Activated CD4-positive, CD25-positive, alpha-beta regulatory T cell treated with anti-CD3 and anti-CD28 coated beads, Interleukin-2, amount 50 U/mL, for 24 hours (primary cell): ENCODE measurements at regions not wholly inside any gene's neighbourhood (a gene's known extent, or its start where the extent isn't known, plus 50 kb on each side); places are given as distances from the start of the nearest gene placed in this dataset.
"Not testable (repeated sequence)": the region's sequence is repeated elsewhere in the genome, so short reads cannot be mapped to it uniquely, and the experiment has no call there.

Experiments
- ATAC-seq, 2 donors: fragments of 150-1000 bp; cut with Tn5 transposase; one replicate each; pipeline ENCODE4 v1.10.0; 2021; ENCODE audit warnings: mild to moderate bottlenecking in 1 of 2, moderate library complexity in 1 of 2

DNA sequence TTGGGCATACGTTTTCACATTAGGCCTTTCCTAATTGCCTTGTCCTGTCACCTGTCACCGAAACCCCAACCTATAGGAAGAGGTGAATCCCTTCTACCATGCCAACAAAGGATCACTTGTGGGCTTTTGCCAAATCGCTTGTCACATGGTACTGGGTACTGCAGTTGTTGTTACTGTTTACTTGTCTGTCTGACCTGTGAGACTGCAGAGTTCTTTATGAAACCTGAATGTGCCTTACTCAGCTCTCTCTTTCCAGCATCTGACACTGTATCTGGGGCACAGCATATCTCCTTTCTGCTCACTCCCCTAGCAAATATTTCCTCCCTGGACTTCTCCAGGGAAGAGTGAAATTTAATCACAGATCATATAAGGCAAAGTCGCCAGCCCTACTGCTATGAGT, 1272.4 kb downstream of the CDH8 start:
- ATAC-seq, result no peak

DNA sequence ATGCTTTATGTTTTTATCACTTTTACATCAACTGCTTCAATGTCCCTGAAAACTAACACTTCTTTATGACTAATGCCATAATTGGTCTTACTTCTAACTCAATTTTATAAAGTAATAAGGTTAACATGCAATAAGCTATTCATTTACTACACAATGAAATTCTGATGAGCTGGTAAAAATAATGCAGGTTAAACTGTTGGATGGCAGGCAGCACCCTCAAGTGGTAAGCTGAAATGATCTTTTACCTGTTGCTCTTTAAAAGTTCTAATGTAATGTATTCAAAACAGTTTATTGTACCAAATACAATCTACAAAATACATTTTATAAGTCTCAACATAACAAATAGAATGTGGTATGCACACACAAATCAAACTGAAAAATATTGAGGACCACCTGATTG, 1280.3 kb downstream of the CDH8 start:
- ATAC-seq, result no peak

DNA sequence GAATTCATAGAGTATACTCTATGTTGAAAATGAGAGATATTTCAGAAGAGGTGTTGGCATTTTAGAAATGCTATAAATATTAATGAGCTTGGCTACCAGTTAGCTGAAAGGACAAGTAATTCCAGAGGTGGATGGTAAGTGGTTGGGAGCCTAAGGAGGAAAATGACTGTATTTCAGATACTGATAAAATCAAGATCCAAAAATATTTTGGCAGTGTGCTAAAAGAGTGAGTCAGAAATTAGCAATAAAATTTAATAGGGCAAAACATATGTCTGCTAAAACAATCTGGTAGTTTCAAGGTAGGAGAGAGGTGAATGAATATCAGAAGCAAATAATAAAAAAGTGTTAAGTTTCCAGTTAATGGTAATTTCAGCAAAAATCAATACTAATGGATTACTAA, 1287.9 kb downstream of the CDH8 start:
- no peak for ATAC-seq

DNA sequence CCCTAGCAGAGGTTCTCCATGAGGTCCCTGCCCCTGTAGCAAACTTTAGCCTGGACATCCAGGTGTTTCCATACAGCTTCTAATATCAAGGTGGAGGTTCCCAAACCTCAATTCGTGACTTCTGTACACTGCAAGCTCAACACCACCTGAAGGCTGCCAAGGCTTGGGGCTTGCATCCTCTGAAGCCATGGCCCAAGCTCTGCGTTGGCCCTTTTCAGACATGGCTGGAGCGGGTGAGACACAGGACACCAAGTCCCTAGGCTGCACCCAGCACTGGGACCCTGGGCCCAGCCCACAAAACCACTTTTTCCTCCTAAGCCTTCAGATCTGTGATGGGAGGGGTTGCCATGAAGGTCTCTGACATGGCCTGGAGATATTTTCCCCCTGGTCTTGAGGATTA, 1292.0 kb downstream of the CDH8 start:
- no peak for ATAC-seq

DNA sequence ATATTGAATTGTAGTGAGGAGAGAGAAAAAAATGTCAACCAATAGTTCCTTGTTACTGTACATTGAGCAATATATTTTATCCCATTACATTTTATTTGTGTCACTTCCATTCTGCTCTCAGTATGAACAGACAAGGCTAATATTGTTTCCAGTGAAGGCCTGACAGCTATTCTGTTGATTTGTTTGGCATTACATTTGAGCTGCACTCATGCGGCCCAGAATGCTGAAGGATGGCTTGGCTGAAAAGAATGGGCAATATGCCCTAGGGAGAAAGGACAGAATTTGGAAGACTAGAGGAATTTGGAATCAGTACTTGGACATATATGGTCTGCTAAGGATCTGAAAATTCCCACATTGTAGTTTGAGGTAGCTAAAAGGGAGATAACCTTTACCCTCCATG, 1294.4 kb downstream of the CDH8 start:
- ATAC-seq, result no peak

DNA sequence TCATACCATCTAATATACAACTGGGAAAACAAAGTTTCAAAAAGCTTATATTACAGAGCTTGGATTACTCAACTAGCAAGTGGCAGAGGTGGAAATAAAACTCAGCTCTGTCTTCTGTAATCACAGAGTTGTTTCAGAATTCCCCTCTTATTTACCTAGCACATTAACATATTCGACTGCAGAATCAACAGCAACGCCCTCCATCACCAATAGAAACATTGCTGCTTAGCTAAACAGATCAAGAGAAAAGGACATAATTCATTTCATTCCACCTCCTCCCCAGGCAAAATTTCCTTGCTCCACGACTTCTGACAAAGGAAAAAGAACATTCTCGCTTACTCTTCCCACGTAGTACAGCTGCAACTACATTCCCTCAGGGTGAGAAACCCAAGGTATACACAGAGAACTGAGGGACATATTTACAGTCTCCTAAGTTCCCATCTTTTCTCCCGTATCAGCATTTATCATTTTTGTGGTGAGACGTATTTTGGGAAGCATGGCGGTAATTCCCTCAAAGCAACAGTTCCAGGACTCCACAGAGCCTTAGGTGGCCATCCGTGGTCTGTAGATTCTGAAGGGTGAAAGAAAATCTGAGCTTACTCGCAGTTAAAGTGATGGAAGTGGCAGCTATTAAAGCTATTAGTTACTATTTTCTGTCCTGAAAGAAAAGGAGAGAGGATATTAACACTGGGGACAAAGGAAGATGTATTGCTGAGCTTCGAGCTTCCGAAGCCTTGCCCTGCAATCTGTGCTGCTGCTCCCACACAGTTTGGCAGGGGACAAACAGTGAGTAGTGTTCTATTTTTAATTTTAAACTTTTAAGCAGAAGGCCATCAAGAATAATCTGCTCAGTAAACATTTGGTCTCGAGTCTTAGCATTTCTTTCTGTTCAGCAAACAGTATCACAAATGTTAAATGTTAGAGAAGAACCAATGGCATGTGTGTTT, 1296.2 kb downstream of the CDH8 start:
- no peak for ATAC-seq

DNA sequence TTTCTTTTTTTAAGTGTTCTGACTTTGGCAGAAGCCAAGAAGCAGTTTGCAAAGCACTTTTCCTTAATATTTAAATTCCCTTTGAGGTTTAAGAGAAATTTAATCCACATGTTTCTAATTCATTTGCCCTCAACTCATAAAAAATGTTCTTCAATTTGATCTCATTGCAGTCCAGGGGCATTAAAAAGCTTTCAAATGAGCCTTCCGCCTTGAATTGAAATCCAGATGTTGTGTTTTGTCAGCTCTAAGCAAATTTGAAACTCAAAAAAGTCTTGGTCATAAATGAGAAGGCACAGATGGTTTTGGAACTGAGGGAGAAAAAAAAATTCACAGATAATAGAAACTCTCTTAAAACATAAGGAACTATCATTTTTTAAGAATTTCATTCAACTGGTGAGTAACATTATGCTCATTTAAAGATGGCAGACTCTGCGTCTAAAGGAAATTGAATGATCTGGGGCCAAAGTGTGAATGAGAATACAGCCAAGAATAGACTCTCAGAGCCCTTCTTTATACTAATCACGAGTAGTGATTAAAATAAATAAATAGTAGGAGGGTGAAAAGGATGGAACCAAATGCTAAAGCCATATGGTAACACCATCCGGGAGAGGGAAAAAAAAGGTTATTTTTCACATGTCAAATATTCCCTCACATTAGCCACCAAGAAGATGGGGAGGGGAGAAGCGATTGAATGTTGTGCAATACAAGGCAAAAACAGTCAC, 1304.7 kb downstream of the CDH8 start:
- ATAC-seq, result no peak

DNA sequence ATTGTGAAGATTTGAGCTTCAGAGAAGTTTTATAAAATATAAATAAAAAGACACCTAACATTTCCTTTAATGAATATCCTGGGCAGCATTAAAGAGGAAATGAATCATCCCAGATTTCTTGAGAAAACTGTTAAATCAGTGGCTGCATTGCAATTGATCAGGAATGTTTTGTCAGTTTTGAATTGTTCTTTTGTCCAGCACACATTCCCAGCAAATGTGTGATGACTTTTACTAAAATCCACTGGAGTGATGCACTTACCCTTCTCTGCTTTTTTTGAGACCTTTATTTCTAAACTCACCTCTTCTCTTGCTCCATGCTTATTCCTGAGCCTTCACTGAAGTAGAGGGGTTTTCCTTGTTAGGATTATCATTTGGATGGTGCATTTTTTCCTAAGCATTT, 1307.2 kb downstream of the CDH8 start:
- ATAC-seq, result no peak

DNA sequence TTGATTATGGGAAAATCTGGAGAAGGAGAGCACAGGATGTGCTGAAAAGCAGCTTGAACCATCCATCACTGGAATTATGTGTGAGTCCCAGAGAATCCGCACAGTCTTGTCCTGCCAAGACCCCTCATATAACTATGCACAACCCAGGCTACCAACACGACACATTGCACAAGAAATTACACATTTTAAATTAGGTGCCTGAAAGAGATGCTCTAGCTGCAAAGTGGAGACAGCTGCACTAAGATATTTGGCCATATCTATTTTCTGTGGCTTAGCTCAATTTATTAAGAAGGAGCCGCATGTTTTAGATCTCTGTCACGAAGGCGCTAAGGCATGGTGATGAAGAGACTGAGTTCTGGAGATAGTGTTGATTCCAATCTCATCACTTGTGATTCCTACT, 1308.4 kb downstream of the CDH8 start:
- ATAC-seq, result no peak

DNA sequence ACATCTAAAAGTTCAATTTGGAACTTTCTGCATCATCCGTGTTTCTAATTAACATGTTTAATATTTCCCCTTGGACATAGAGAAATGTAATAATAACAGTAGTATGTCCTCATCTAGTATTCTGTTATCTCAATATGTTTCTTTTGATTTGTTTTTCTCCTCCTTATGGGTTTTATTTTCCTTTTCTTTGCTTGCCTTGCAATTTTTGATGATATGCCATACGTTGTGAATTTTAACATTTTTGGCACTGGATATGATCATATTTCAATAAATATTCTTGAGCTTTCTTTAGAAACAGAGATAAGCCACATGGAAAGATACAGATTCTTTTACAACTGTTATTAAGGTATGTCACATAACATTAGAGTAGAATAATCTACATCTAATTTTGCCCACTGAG, 1316.2 kb downstream of the CDH8 start:
- no peak for ATAC-seq

DNA sequence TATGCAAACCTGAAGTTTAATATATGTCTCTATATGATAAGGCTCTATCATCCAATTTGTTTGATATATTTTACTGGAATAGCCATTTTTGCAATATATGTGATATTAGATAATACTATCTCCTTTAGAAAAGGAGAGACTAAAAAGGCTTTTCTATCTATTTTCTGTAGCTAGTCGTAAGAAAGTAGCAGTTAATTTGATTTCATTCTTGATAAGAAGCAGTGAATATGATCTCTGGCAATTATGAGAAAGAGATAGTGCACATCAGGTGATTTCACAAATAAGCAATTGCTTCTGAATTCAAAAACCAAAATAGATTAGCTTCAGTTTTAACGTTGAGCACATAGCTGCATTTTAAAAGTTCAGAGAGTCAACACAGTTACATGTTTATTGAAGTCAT, 1318.4 kb downstream of the CDH8 start:
- ATAC-seq, result no peak

DNA sequence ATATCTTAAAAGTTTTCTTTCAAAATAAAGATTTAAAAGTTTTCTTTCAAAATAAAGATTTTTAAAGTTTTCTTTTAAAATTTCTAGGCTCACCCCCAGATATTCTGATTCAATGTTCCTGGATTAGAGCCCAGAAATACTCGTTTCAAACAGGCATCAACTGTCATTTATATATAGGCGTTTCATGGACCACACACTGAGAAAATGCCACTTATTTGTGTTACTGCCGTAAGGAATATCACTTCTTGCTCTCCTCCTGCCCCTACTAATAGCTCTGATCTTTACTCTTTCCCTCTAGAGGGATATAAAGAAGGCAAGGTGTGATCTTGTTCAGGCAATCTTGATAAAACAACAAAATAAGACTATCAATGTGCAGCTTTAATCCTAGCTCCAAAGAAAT, 1324.1 kb downstream of the CDH8 start:
- ATAC-seq, result no peak

DNA sequence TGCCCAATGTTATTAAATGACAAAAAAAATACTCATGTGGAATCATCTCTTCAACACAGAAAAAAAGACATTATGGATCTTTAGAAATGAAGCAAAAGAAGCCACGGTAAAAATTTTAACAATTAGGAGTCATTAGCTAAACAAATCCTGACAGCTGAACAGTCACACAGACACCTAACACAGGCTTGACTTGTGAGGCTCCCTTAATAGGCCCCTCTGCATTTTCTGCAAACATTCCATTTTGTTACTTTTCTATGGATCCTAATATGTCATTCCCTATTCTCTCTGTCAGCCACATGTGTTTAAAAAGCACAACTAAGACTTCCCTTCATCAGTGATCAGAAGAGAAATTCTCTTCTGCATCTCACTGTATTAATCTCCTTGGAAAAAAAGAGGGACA, 1331.5 kb downstream of the CDH8 start:
- ATAC-seq, result no peak

DNA sequence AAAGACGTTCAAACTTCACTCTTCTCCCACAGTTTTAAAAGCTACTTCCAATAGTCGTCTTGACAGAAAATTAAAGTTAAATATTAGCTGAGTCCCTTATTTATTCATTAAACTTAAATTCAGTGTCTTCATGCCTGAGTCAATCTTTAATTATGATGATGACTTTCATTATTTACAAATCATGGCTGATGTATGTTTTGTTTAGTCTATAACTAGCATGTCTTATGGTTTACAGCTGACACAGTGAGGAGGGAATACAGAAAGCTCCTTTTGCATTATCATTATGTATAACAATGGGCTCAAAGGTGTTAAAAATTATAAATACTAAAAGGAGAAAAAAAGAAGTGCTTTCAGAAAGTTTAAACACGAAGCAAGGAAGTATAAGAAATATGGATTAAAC, 1333.1 kb downstream of the CDH8 start:
- no peak for ATAC-seq

DNA sequence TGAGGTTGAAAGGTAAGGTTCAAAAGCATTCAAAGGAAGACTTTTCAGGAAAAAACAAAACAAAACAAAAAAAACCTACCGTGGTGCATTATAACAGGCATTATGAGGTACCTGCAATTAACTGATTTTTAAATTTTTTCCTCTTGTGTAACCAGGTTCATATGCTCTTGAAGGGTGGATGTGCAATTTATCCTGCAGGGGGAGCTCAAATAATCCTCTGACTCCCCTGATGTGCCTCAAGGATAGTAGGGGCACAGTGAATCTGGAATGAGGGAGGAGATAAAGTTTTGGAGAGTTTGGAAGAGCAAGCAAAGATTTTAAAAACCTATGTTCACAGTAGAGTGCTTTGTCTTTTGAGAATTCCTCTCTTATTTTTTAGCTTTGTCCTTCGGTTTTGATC, 1349.4 kb downstream of the CDH8 start:
- no peak for ATAC-seq

DNA sequence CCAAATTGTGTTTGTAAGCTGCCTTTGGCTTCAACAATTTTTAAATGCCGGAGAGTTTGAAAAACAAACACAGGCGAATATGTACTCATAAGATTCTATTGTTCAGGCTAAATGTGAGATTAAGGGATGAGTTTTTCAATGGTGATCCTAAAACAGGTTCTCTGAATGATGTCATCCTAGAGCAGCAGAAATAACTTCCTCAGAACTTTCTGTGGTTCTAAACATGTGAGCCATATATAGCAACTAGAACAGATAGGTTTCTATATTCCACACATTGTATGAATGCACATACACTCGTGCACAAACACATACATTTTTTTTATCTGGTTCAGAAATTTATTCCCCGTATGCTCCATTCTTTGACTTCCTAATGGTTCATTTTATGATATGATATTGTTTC, 1352.2 kb downstream of the CDH8 start:
- ATAC-seq, result no peak

DNA sequence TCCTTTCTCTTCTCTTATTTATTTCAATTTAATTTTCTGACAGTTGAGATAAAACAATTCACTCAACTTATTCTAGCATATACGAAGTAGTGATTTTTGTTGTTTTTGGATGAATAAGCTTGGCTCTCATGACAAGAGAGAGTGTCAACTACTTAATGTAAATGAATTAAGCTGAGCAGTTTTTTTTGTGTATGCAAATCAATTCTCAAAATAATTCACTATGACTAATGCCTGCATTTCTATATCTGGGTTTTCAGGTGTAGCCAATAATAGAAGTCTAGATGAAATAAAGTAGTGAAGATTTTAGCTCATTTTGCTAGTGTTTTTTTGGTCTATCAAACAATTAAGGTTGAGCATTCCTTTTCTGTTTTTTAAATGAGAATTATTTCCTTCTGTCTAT, 1354.0 kb downstream of the CDH8 start:
- no peak for ATAC-seq

DNA sequence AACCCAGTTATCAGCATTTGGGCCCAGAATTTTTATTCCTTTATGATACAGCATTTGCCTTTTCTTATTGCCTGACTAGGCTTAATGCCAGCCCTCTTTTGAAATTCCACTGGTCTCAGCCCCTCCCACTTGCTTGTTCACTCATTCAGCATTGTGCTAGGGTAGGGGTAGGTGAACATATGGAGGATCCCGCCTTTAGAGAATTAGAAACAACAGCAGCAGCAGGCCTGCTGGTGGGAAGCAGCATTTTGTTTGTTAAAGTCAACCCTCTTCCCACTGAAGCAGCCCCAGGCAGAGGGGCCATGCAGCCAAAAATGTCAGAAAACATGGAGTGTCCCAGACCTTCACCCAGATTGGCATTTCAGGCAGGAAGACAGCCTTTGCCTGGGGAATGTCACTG, 1355.2 kb downstream of the CDH8 start:
- no peak for ATAC-seq

DNA sequence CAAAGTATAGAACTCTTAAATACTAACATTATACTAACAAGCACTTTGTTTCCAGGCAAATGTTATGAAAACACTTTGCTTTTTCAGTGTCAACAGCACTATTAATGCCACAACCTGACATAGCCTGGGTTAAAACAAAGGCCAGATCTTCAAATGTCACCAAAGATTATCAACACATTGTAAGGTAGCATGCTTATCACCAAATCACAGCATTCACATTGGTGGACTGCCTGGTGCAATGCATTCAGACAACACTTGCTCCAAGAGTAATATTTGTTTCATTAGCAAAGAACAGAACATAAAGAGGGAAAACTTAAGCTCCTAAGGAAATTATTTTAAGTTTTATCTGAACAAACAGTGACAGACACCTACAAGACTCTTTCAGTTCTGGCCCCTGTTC, 1361.2 kb downstream of the CDH8 start:
- no peak for ATAC-seq

DNA sequence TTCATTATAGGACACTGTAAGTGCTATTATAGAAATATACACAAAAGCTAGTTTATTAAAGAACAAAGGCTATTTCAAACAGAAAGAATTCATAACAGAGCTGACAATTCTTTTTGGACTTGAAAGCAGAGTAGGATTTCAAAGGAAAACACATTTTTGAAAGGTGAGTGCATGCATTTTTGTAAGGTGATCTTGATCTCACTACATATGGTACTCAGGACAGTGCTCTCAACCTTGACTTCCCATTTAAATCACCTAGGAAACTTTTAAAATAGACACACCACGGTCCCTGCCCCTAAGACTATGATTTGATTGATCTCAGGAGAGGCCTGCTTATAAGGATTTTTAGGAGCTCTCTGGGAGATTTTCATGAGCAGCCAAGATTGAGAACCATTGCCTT, 1362.0 kb downstream of the CDH8 start:
- ATAC-seq, result no peak

DNA sequence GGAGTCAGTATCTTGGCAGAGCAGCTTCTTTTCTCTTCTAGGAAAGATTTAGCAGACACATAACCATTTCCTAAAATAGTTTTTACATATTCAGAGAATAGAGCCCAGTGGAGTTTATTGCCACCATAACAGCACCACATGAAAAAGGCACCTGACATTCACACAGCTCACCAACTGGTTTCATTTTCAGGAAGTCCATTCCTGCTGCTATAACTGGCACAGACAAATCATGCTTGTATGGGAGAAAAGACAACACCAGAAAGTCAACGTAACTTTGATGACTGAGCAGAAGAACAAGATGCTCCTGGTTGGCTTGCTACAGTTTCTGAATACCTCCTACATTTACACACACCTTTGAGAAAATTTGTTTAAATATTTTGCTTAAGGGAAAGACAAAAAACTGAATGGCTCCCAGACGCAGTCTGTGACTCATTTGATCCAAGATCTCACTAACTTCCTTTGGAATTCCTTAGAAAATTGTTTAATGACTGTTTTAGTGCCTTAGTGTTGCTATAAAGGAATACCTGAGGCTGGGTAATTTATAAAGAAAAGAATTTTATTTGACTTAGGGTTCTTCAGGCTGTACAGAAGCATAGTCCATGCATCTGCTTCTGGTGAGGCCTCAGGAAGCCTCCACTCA, 1380.6 kb downstream of the CDH8 start:
- ATAC-seq, result no peak

DNA sequence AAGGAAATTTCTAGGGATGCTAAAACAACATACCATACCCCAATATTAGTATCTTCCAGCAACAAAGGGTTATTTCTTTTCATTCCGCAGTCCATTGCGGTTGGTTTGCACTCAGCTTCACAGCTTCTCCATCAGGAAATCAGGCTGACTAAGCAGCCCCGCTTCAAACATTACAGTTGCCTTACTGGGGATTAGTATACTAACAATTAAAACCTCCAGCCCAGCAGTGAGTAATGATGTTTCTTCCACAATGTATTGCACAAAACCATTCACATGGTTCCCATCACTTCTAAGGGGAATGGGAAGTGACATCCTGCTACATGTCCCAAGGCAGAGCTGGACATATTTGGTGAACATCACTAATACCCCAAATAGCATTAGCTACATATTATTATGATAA, 1384.9 kb downstream of the CDH8 start:
- no peak for ATAC-seq

DNA sequence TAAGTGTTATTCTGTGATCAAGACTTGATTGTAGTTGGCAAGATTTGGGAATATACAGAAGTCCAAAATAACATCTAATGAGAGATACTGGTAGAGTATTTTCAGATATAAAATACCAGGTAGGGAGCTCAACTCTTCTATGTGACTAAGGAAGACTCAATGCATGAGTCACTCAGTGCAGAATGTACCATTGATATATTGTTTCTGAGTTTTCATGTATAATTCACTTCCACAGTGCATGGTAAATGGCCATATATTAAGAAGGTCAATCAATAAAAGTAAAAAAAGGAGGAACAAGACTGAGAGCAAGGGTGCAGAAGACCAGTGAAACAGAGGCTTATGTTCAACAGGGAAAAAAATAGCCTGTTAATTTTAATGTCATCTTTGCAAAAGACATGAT, 1387.9 kb downstream of the CDH8 start:
- ATAC-seq, result no peak

DNA sequence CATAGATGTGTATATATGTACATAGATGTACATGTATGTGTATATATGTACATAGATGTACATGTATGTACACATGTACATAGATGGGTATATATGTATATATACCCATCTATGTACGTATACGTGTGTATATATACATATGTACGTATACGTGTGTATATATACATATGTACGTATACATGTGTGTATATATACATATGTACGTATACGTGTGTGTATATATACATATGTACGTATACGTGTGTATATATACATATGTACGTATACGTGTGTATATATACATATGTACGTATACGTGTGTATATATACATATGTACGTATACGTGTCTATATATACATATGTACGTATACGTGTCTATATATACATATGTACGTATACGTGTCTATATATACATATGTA, 1388.8 kb downstream of the CDH8 start:
- ATAC-seq, result not testable (repeated sequence)
